Endodermal cell (in vitro differentiated cells): ENCODE measurements at regions not wholly inside any gene's neighbourhood (a gene's known extent, or its start where the extent isn't known, plus 50 kb on each side); places are given as distances from the start of the nearest gene placed in this dataset.
"Not testable (repeated sequence)": the region's sequence is repeated elsewhere in the genome, so short reads cannot be mapped to it uniquely, and the experiment has no call there.

Experiments
- DNase-seq: peaks from one replicate; pipeline ENCODE4 v3.0.0-alpha.2; 2017
- H3K27ac ChIP-seq: 2 replicates; pipeline ENCODE4 v1.5.1; 2013; ENCODE audit warnings: mild to moderate bottlenecking, low read depth, low read length, moderate library complexity
- H3K27me3 ChIP-seq: 2 replicates; pipeline ENCODE4 v1.6.1; 2013; ENCODE audit warnings: mild to moderate bottlenecking, low read length, moderate library complexity; ENCODE audit not compliant: insufficient read depth, control insufficient read depth, poor library complexity, severe bottlenecking
- H3K36me3 ChIP-seq: 2 replicates; pipeline ENCODE4 v1.7.0; 2013; ENCODE audit warnings: mild to moderate bottlenecking, low read length, moderate library complexity; ENCODE audit not compliant: control insufficient read depth, insufficient read depth
- H3K4me1 ChIP-seq: one replicate; pipeline ENCODE4 v1.7.0; 2013; ENCODE audit warnings: low read length; ENCODE audit not compliant: control insufficient read depth, insufficient read depth
- H3K4me3 ChIP-seq: 2 replicates; pipeline ENCODE4 v1.5.1; 2013; ENCODE audit warnings: mild to moderate bottlenecking, low read length, moderate library complexity
- H3K9ac ChIP-seq: 2 replicates; pipeline ENCODE4 v1.6.1; 2013; ENCODE audit warnings: mild to moderate bottlenecking, low read length, moderate library complexity; ENCODE audit not compliant: poor library complexity, severe bottlenecking; ENCODE audit errors: extremely low read depth
- H3K9me3 ChIP-seq: 2 replicates; pipeline ENCODE4 v1.6.1; 2013; ENCODE audit warnings: mild to moderate bottlenecking, low read length, moderate library complexity; ENCODE audit not compliant: control insufficient read depth
- H3K27ac Mint-ChIP-seq: 2 replicates; pipeline ENCODE4 v1.8.0; 2020; ENCODE audit warnings: mixed read lengths
- H3K27me3 Mint-ChIP-seq: 2 replicates; pipeline ENCODE4 v1.8.0; 2021; ENCODE audit warnings: mild to moderate bottlenecking, mixed read lengths; ENCODE audit not compliant: insufficient read depth
- H3K36me3 Mint-ChIP-seq: 2 replicates; pipeline ENCODE4 v1.8.0; 2020; ENCODE audit warnings: low read depth, mixed read lengths
- H3K4me1 Mint-ChIP-seq: 2 replicates; pipeline ENCODE4 v1.8.0; 2020; ENCODE audit warnings: mixed read lengths
- H3K4me3 Mint-ChIP-seq: 2 replicates; pipeline ENCODE4 v1.8.0; 2020; ENCODE audit warnings: mild to moderate bottlenecking, moderate library complexity, mixed read lengths
- H3K9me3 Mint-ChIP-seq: 2 replicates; pipeline ENCODE4 v1.8.0; 2020; ENCODE audit warnings: mild to moderate bottlenecking, mixed read lengths
- WGBS, 2 experiments: methylation state at CpG; one replicate each; pipeline versions ENCODE4 v1.1.5 to v1.1.7; 2013; ENCODE audit warnings: missing lambda C conversion rate in 2 of 2, mixed read lengths in 1 of 2; ENCODE audit not compliant: insufficient coverage in 1 of 2, insufficient read length in 1 of 2; 5-methylcytosine and 5-hydroxymethylcytosine counted together
- TF ChIP-seq, protein P1 (sequence below): fragments of 200-600 bp; sonication (generic); conservative IDR thresholded peaks from 2 replicates; pipeline ENCODE4 v1.5.0; 2021; ENCODE audit warnings: antibody characterized with exemption, mild to moderate bottlenecking

DNA sequence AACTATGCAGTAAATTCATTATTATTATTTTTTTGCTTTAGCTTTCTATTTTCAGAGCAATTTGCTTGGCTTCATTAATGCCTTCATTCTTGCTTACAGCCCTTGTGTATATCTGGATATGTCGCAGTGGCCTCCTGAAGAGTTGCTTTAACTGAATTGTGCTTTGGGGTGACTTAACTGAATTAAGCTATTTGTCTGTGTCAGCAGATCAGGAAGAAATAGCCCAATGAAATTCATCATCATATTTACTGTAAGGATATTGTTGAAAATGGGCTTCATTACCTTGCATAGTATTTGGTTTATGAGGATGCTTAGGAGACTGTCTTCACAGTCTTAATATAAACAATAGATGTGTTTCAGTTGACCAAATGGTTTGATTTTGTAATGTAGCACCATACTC, 59.7 kb upstream of the PIP4K2A start:
- no peak overlapping the region for H3K27ac Mint-ChIP-seq
- H3K4me1 Mint-ChIP-seq = no peaks in the 10 kb centered on the region
- Histone ChIP-seq H3K36me3 (no peaks in the 10 kb centered on the region), H3K4me1 (no peaks in the 10 kb centered on the region), H3K9me3 (no peaks in the 10 kb centered on the region), H3K4me3 (no peak overlapping the region), H3K9ac (no peak overlapping the region), H3K27ac (no peak overlapping the region), H3K27me3 (no peaks in the 10 kb centered on the region)
- H3K9me3 Mint-ChIP-seq = peaks cover 17% of the 10 kb centered on the region
- TF ChIP-seq, protein P1, sequence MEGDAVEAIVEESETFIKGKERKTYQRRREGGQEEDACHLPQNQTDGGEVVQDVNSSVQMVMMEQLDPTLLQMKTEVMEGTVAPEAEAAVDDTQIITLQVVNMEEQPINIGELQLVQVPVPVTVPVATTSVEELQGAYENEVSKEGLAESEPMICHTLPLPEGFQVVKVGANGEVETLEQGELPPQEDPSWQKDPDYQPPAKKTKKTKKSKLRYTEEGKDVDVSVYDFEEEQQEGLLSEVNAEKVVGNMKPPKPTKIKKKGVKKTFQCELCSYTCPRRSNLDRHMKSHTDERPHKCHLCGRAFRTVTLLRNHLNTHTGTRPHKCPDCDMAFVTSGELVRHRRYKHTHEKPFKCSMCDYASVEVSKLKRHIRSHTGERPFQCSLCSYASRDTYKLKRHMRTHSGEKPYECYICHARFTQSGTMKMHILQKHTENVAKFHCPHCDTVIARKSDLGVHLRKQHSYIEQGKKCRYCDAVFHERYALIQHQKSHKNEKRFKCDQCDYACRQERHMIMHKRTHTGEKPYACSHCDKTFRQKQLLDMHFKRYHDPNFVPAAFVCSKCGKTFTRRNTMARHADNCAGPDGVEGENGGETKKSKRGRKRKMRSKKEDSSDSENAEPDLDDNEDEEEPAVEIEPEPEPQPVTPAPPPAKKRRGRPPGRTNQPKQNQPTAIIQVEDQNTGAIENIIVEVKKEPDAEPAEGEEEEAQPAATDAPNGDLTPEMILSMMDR = no peak
- DNase-seq = no peak
- H3K27me3 Mint-ChIP-seq = no peaks in the 10 kb centered on the region
- H3K36me3 Mint-ChIP-seq = no peaks in the 10 kb centered on the region
- H3K4me3 Mint-ChIP-seq = no peak overlapping the region
- 90 to 100% methylated on average over 1 of the region's 1 CpG for WGBS, 2 experiments

DNA sequence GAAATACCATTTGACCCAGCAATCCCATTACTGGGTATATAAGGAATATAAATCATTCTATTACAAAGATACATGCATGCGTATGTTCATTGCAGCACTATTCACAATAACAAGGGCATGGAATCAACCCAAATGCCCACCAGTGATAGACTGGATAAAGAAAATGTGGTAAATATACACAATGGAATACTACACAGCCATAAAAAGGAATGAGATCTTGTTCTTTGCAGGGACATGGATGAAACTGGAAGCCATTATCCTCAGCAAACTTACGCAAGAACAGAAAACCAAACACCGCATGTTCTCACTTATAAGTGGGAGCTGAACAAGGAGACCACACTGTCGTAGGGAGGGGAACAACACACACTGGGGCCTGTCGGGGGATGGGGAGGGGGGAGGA, 57.3 kb upstream of the PIP4K2A start:
- 93 to 96% methylated on average over 3 to 4 of the region's 5 CpGs for whole genome bisulfite sequencing, 2 experiments

GRCh38 chr10:22770270-22770669, 55.9 kb upstream of the PIP4K2A start:
- H3K4me3 Mint-ChIP-seq = no peak overlapping the region
- no peak overlapping the region for H3K27ac Mint-ChIP-seq
- H3K9me3 Mint-ChIP-seq = peaks cover 11% of the 10 kb centered on the region
- H3K4me1 Mint-ChIP-seq = no peaks in the 10 kb centered on the region
- H3K36me3 Mint-ChIP-seq = no peaks in the 10 kb centered on the region
- TF ChIP-seq, protein P1 = no peak
- no peak overlapping the region for H3K4me3 ChIP-seq
- 69 to 88% methylated on average over 1 of the region's 1 CpG for WGBS, 2 experiments
- H3K27ac ChIP-seq = no peak overlapping the region
- peaks cover 5% of the 10 kb centered on the region for H3K9me3 ChIP-seq
- no peaks in the 10 kb centered on the region for H3K36me3 ChIP-seq
- H3K27me3 ChIP-seq = no peaks in the 10 kb centered on the region
- H3K27me3 Mint-ChIP-seq = no peaks in the 10 kb centered on the region
- no peak overlapping the region for H3K9ac ChIP-seq
- no peaks in the 10 kb centered on the region for H3K4me1 ChIP-seq
- no peak for DNase-seq

More for the DNA sequence above, 57.3 kb upstream of the PIP4K2A start:
- H3K4me1 ChIP-seq, H3K36me3 ChIP-seq, H3K9ac ChIP-seq, H3K36me3 Mint-ChIP-seq, H3K9me3 ChIP-seq, H3K27ac ChIP-seq, H3K27me3 ChIP-seq, DNase-seq, H3K4me3 Mint-ChIP-seq, H3K27me3 Mint-ChIP-seq, H3K27ac Mint-ChIP-seq, H3K4me3 ChIP-seq, H3K4me1 Mint-ChIP-seq: not testable (repeated sequence)
- peaks cover 14% of the 10 kb centered on the region for H3K9me3 Mint-ChIP-seq

DNA sequence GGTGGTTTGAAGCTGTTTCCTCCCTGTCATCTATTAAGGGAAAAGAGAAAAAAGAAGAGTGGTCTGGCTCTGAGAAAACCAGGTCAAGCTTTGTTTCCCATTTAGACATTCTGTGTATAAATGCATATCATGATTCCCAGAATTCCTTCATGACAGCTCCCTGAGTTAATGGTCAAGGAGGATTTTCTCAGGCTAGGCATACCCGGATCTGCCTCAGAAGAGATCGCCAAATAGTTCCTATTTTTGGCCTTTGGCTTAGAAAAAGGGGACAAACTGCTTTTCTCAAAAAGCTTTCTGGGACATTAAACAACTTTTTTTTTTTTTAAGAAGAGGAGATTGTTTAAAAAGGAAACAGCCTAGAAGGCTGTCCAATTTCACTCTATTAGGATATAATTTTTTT, 53.5 kb upstream of the PIP4K2A start:
- H3K9ac ChIP-seq = no peak overlapping the region
- no peak overlapping the region for H3K27ac Mint-ChIP-seq
- H3K36me3 ChIP-seq = no peaks in the 10 kb centered on the region
- no peaks in the 10 kb centered on the region for H3K4me1 ChIP-seq
- no peaks in the 10 kb centered on the region for H3K36me3 Mint-ChIP-seq
- no peak overlapping the region for H3K4me3 ChIP-seq
- H3K9me3 ChIP-seq = peaks cover 5% of the 10 kb centered on the region
- no peaks in the 10 kb centered on the region for H3K27me3 ChIP-seq
- H3K4me3 Mint-ChIP-seq = no peak overlapping the region
- no peaks in the 10 kb centered on the region for H3K27me3 Mint-ChIP-seq
- WGBS, 2 experiments = 98 to 100% methylated on average over 2 of the region's 2 CpGs
- no peaks in the 10 kb centered on the region for H3K4me1 Mint-ChIP-seq
- DNase-seq = no peak
- peaks cover 11% of the 10 kb centered on the region for H3K9me3 Mint-ChIP-seq
- H3K27ac ChIP-seq = no peak overlapping the region
- TF ChIP-seq, protein P1 = no peak
